Astrocyte (in vitro differentiated cells and primary cell): ENCODE measurements at regions not wholly inside any gene's neighbourhood (a gene's known extent, or its start where the extent isn't known, plus 50 kb on each side); places are given as distances from the start of the nearest gene placed in this dataset.

Experiments
- DNase-seq: peaks from one replicate; pipeline ENCODE4 v3.0.0-alpha.2; 2010; ENCODE audit warnings: low read depth
- FAIRE-seq: peaks from 2 replicates; lab custom pipeline; 2011; peaks lifted over from hg19 to GRCh38; lab: Jason Lieb, UNC
- H2AFZ ChIP-seq: 2 replicates; pipeline ENCODE4 v1.6.0; 2012; ENCODE audit warnings: low read depth, low read length, inconsistent platforms
- H3K27ac ChIP-seq: 2 replicates; pipeline ENCODE4 v1.5.1; 2011; ENCODE audit warnings: low read depth, low read length, inconsistent platforms
- H3K27me3 ChIP-seq: 2 replicates; pipeline ENCODE4 v1.6.0; 2011; ENCODE audit warnings: low read length, inconsistent platforms; ENCODE audit not compliant: insufficient read depth
- H3K36me3 ChIP-seq: 2 replicates; pipeline ENCODE4 v1.5.1; 2011; ENCODE audit warnings: low read length, inconsistent platforms; ENCODE audit not compliant: insufficient read depth
- H3K4me1 ChIP-seq: 2 replicates; pipeline ENCODE4 v1.5.1; 2011; ENCODE audit warnings: low read length, inconsistent platforms; ENCODE audit not compliant: insufficient read depth
- H3K4me2 ChIP-seq: 2 replicates; pipeline ENCODE4 v1.6.0; 2012; ENCODE audit warnings: low read length, inconsistent platforms
- H3K4me3 ChIP-seq: 2 replicates; pipeline ENCODE4 v1.5.1; 2011; ENCODE audit warnings: low read depth, mild to moderate bottlenecking, low read length, inconsistent platforms; ENCODE audit not compliant: insufficient read depth
- H3K79me2 ChIP-seq: 2 replicates; pipeline ENCODE4 v1.6.0; 2012; ENCODE audit warnings: mild to moderate bottlenecking, low read length, inconsistent platforms; ENCODE audit not compliant: insufficient read depth
- H3K9ac ChIP-seq: 2 replicates; pipeline ENCODE4 v1.6.0; 2012; ENCODE audit warnings: mild to moderate bottlenecking, low read length, inconsistent platforms
- H3K9me3 ChIP-seq: 2 replicates; pipeline ENCODE4 v1.5.1; 2012; ENCODE audit warnings: low read depth, mild to moderate bottlenecking, low read length, inconsistent platforms; ENCODE audit not compliant: insufficient read depth
- H4K20me1 ChIP-seq: 2 replicates; pipeline ENCODE4 v1.6.0; 2012; ENCODE audit warnings: low read length, inconsistent platforms; ENCODE audit not compliant: insufficient read depth
- H3K27ac Mint-ChIP-seq: one replicate; pipeline ENCODE4 v1.8.0; 2021; ENCODE audit warnings: mild to moderate bottlenecking, mixed read lengths; ENCODE audit not compliant: unreplicated experiment
- H3K27me3 Mint-ChIP-seq: one replicate; pipeline ENCODE4 v1.8.0; 2021; ENCODE audit warnings: low read depth, mixed read lengths; ENCODE audit not compliant: unreplicated experiment
- H3K36me3 Mint-ChIP-seq: one replicate; pipeline ENCODE4 v1.8.0; 2021; ENCODE audit warnings: low read depth, mixed read lengths; ENCODE audit not compliant: unreplicated experiment
- H3K4me1 Mint-ChIP-seq: one replicate; pipeline ENCODE4 v1.8.0; 2021; ENCODE audit warnings: low read depth, mixed read lengths; ENCODE audit not compliant: unreplicated experiment
- H3K4me3 Mint-ChIP-seq: one replicate; pipeline ENCODE4 v1.8.0; 2021; ENCODE audit warnings: mild to moderate bottlenecking, moderate library complexity, mixed read lengths; ENCODE audit not compliant: unreplicated experiment
- H3K9me3 Mint-ChIP-seq: one replicate; pipeline ENCODE4 v1.8.0; 2021; ENCODE audit warnings: mild to moderate bottlenecking, mixed read lengths; ENCODE audit not compliant: unreplicated experiment
- EZH2 ChIP-seq: IDR thresholded peaks from 2 replicates; pipeline ENCODE4 v1.6.1; 2012; ENCODE audit warnings: mild to moderate bottlenecking, low read length, inconsistent platforms; ENCODE audit not compliant: insufficient read depth
- TF ChIP-seq, protein P1 (sequence below): IDR thresholded peaks from 2 replicates; pipeline ENCODE4 v1.5.1; 2011; ENCODE audit warnings: low read depth, mild to moderate bottlenecking, inconsistent platforms, low read length, moderate library complexity; ENCODE audit not compliant: insufficient read depth

DNA sequence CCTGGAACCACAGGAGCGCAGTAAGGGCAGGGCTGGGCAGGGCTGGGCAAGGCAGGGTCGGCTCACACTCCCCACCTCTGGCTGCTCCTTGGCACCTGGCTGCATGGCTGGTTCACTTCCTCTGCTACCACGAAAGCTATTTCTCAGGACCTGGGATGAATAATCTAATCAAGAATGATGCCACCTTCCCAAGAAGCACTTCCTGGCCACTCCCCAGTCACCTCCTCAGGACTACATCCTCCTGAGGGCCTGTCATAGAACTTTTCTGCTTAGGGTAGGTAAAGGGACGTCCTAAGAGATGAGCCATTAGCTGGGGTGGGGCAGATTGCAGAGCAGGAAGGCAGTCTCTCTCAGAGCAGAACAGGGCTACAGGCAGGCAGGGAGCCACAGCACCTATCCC is 288.2 kb upstream of the MAP3K1 start:
- Histone ChIP-seq H3K27ac (no peak overlapping the region), H3K4me2 (no peak overlapping the region), H3K4me3 (no peak overlapping the region), H2AFZ (no peak overlapping the region), H3K27me3 (peaks cover under 1% of the 10 kb centered on the region), H3K36me3 (no peaks in the 10 kb centered on the region), H3K9ac (no peak overlapping the region), H3K9me3 (no peaks in the 10 kb centered on the region), H3K79me2 (no peaks in the 10 kb centered on the region), H4K20me1 (no peaks in the 10 kb centered on the region), H3K4me1 (no peaks in the 10 kb centered on the region)
- DNase-seq = no peak
- Mint-ChIP-seq H3K4me3 (no peak overlapping the region), H3K4me1 (peaks cover 16% of the 10 kb centered on the region), H3K27me3 (peaks cover 8% of the 10 kb centered on the region), H3K9me3 (peaks cover 2% of the 10 kb centered on the region), H3K36me3 (no peaks in the 10 kb centered on the region), H3K27ac (no peak overlapping the region)
- FAIRE-seq = no peak
- TF ChIP-seq, protein P1, sequence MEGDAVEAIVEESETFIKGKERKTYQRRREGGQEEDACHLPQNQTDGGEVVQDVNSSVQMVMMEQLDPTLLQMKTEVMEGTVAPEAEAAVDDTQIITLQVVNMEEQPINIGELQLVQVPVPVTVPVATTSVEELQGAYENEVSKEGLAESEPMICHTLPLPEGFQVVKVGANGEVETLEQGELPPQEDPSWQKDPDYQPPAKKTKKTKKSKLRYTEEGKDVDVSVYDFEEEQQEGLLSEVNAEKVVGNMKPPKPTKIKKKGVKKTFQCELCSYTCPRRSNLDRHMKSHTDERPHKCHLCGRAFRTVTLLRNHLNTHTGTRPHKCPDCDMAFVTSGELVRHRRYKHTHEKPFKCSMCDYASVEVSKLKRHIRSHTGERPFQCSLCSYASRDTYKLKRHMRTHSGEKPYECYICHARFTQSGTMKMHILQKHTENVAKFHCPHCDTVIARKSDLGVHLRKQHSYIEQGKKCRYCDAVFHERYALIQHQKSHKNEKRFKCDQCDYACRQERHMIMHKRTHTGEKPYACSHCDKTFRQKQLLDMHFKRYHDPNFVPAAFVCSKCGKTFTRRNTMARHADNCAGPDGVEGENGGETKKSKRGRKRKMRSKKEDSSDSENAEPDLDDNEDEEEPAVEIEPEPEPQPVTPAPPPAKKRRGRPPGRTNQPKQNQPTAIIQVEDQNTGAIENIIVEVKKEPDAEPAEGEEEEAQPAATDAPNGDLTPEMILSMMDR = no peak
- TF ChIP-seq EZH2 = no peak

DNA sequence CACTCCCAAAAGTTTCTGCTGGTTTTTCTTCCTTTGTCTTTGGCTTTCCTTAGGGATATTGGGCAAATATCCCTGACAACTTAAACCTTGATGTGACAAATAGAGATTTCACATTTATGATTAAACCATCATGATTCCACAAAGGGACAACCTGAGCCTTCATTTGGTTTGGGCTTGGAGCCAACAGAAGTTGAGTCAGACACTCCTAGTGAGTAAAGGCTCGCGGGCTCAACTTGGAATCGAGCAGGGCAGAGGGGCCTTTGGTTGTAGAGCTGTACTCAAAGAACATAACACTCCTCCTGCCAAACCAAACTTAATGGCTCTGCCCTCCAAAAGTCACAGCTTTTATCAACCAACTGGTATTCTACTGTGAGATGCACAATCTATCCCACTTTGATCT is 290.2 kb upstream of the MAP3K1 start:
- Histone ChIP-seq H4K20me1 (no peaks in the 10 kb centered on the region), H3K27me3 (peaks cover 2% of the 10 kb centered on the region), H3K9me3 (no peaks in the 10 kb centered on the region), H3K27ac (no peak overlapping the region), H3K4me3 (no peak overlapping the region), H2AFZ (no peak overlapping the region), H3K36me3 (no peaks in the 10 kb centered on the region), H3K4me1 (no peaks in the 10 kb centered on the region), H3K79me2 (no peaks in the 10 kb centered on the region), H3K4me2 (no peak overlapping the region), H3K9ac (no peak overlapping the region)
- DNase-seq (peak; percentile 54), FAIRE-seq (no peak)
- Mint-ChIP-seq H3K4me1 (peaks cover 16% of the 10 kb centered on the region), H3K9me3 (no peaks in the 10 kb centered on the region), H3K4me3 (no peak overlapping the region), H3K36me3 (no peaks in the 10 kb centered on the region), H3K27me3 (peaks cover 4% of the 10 kb centered on the region), H3K27ac (no peak overlapping the region)
- no peak for TF ChIP-seq EZH2
- TF ChIP-seq, protein P1 = no peak

DNA sequence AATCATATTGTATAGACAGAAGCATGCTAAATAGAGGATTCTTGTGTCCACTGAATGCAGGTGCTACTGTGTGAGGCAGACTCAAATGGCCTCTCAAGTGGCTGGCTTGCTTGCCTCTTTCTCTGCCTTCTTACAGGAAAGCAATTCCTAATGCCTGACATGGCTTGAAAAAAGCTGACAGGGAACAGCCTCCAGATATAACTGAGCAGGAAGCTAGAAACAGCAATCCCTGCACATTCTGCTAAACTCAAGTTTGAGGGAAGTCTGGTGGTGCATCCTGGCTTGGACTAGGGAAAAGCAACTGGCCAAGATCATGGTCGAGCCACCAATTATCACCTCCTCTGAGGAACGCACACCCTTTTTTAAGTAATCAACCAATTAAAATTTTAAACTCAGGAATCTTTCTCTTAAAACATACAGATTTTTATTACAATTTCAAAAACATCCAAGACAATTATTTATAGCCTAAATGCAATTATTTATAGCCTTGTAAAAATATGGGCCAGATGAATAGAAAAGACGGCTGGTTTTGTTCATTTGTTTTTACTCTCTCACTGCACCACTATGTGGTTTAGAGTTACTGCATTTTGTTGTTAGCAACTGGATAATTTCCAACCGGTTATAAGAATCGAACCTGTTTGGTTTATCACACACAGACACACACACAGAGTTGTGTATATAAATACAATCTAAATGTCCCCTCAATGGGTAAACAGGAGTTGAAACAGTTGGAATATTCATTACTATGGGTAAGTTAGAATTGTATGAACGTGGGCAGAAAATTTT is 290.9 kb upstream of the ANKRD55 start:
- Mint-ChIP-seq H3K27me3 (peaks cover 14% of the 10 kb centered on the region), H3K4me1 (peaks cover 16% of the 10 kb centered on the region), H3K36me3 (no peaks in the 10 kb centered on the region), H3K4me3 (no peak overlapping the region), H3K27ac (no peak overlapping the region), H3K9me3 (no peaks in the 10 kb centered on the region)
- Histone ChIP-seq H3K4me3 (no peak overlapping the region), H3K27ac (no peak overlapping the region), H3K27me3 (peaks cover 6% of the 10 kb centered on the region), H3K4me1 (no peaks in the 10 kb centered on the region), H3K9ac (no peak overlapping the region), H2AFZ (no peak overlapping the region), H3K36me3 (no peaks in the 10 kb centered on the region), H3K9me3 (no peaks in the 10 kb centered on the region), H3K4me2 (no peak overlapping the region), H3K79me2 (no peaks in the 10 kb centered on the region), H4K20me1 (no peaks in the 10 kb centered on the region)
- DNase-seq (no peak), FAIRE-seq (no peak)
- no peak for TF ChIP-seq EZH2
- TF ChIP-seq, protein P1 = no peak
